ENCODE measurements at regions not wholly inside any gene's neighbourhood (a gene's known extent, or its start where the extent isn't known, plus 50 kb on each side); places are given as distances from the start of the nearest gene placed in this dataset.

DNA sequence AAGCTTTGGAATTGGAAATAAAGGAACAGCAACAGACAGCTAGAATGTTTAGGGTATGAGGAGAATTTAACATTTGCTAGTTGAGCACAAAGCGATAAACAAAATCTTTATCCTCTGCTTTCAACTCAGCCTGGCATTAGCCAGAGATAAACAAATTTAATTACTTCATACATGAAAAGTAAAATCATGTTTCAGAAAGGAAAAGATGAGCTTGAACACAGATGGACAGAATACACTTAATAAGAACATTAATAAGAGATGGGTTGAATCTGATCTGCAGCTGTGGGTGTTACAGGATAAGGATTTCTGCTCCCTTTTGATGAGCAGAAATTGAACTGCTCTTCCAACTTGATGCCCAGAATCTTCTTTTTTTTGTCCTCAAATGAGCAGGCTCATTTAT lies 275.2 kb downstream of the CSNK1G3 start:
- in situ Hi-C loops (cut with MboI; ENCODE audit: low sequenced_read_pairs in 4 of 4) (no loop called here), intact Hi-C loops (cut with DNase I; ENCODE audit: low total_unique reads) (no loop called here)
- no peak overlapping the region for H3K27ac ChIP-seq

DNA sequence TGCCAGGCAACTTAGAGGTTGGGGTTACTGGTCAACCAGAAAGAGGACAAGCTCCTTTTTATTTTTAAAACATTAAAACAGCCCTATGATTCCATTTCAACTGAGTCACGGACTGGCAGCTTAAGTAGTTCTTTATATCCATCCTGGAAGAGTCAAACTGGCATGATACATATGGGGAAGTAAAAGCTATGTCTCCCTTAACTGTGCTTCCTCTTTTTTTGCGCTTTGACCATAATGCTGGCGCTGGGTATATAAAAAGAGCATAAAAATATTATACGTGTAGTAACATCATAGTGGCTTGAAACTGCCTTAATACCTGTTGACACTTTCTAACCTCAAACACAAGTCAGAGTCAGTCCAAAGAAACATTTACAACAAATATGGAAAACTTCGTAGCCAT lies 274.4 kb downstream of the CSNK1G3 start:
- Histone ChIP-seq H3K4me3 (no peak overlapping the region), H3K4me1 (peaks cover 8 to 16% of the 10 kb centered on the region in 2 donors), H3K27me3 (no peaks in the 10 kb centered on the region), H3K9me3 (peaks cover 0 to 5% (median 0%) of the 10 kb centered on the region in 3 donors), H3K36me3 (no peaks in the 10 kb centered on the region), H3K27ac (no peak overlapping the region)
- in situ Hi-C loops (cut with MboI; ENCODE audit: low sequenced_read_pairs in 4 of 4) (no loop called here), intact Hi-C loops (cut with DNase I; ENCODE audit: low total_unique reads) (no loop called here)
- no peak for ATAC-seq
- TF ChIP-seq, protein P1, sequence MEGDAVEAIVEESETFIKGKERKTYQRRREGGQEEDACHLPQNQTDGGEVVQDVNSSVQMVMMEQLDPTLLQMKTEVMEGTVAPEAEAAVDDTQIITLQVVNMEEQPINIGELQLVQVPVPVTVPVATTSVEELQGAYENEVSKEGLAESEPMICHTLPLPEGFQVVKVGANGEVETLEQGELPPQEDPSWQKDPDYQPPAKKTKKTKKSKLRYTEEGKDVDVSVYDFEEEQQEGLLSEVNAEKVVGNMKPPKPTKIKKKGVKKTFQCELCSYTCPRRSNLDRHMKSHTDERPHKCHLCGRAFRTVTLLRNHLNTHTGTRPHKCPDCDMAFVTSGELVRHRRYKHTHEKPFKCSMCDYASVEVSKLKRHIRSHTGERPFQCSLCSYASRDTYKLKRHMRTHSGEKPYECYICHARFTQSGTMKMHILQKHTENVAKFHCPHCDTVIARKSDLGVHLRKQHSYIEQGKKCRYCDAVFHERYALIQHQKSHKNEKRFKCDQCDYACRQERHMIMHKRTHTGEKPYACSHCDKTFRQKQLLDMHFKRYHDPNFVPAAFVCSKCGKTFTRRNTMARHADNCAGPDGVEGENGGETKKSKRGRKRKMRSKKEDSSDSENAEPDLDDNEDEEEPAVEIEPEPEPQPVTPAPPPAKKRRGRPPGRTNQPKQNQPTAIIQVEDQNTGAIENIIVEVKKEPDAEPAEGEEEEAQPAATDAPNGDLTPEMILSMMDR (IDR thresholded peaks at IDR 0.05 in 4 of 5, conservative IDR thresholded peaks at IDR 0.05 in 1 of 5) = no peak
- no peak for TF ChIP-seq POLR2A (IDR thresholded peaks at IDR 0.05)
- no peak for DNase-seq

More for the DNA sequence above, 275.2 kb downstream of the CSNK1G3 start:
- no peaks in the 10 kb centered on the region for H3K36me3 ChIP-seq
- no peak overlapping the region for H3K4me3 ChIP-seq
- ATAC-seq (no peak), DNase-seq (no peak)
- H3K4me1 ChIP-seq = peaks cover 8 to 16% of the 10 kb centered on the region in 2 donors
- TF ChIP-seq POLR2A (IDR thresholded peaks at IDR 0.05) = no peak
- TF ChIP-seq, protein P1 (IDR thresholded peaks at IDR 0.05 in 4 of 5, conservative IDR thresholded peaks at IDR 0.05 in 1 of 5) = no peak
- peaks cover 0 to 5% (median 0%) of the 10 kb centered on the region in 3 donors for H3K9me3 ChIP-seq
- H3K27me3 ChIP-seq = no peaks in the 10 kb centered on the region

DNA sequence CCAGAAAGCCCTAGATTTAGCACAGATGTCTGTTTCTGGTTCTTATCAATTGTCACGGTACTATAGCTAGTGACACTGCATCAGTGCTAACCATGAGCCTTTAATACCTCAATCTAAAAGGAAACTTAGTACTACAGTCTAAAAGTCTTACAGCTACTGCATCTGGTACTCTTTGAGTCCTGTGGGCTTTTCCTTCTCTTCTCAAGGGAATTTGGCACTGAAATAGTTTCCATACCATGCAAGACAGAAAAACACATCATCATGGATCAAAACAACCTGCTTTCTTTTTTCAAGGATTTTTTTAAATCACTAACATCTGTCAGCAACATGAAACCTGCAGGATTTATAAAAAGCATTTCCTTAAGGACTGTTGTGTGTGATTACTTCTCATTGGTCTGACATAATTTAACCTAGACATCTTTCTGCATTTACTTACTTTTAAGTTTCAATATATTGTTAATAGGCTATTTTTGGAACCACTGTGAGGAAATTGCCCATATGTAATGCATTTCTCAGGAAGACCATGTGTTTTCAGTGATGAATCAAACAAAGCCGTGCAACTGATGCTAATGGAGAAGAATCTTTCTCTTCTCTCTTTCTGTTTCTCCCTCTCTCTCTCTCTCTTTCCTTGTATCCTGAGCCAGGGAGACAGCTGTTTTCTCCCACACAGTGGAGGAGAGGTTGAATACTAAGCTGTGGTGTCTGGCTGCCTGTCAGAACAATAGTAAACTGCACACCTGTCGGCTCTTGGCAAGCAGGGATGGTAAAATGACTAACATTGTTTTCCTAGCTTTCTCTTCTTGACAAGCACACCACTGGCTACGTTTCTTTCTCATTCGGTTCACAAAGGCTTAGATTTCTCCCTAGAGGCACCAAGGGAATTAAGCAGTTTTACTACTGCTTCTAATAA lies 273.4 kb downstream of the CSNK1G3 start:
- Histone ChIP-seq H3K4me1 (peaks cover 8 to 16% of the 10 kb centered on the region in 2 donors), H3K27me3 (no peaks in the 10 kb centered on the region), H3K9me3 (peaks cover 0 to 5% (median 0%) of the 10 kb centered on the region in 3 donors), H3K4me3 (no peak overlapping the region), H3K27ac (no peak overlapping the region), H3K36me3 (no peaks in the 10 kb centered on the region)
- intact Hi-C loops (cut with DNase I; ENCODE audit: low total_unique reads) = no loop called here
- DNase-seq = peak; percentile 15 to 26
- peak; percentile 72 to 80 for ATAC-seq
- in situ Hi-C loops (cut with MboI; ENCODE audit: low sequenced_read_pairs in 4 of 4) = no loop called here
- TF ChIP-seq POLR2A (IDR thresholded peaks at IDR 0.05) = no peak
- TF ChIP-seq, protein P1 (IDR thresholded peaks at IDR 0.05 in 4 of 5, conservative IDR thresholded peaks at IDR 0.05 in 1 of 5) = no peak

DNA sequence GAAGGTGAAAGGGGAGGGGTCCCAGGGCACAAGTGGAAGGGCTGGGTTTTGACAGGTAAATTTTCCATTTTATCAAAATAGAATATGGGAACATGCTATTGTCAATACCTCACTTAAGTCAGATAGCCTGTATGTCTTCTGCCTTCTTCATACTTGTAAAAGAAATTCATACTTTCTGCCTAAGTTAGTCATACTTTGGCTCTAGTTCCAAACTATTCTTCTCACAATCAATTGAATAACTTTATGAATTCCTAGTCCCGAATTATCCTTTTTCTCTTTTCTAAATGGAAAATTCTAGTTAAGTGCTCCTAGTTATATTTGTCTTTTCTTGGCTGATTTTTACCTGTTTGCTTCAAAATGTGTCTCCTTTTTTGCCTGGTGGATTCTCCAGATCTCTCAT lies 271.4 kb downstream of the CSNK1G3 start:
- DNase-seq (no peak), ATAC-seq (no peak)
- Histone ChIP-seq H3K9me3 (no peaks in the 10 kb centered on the region), H3K4me3 (no peak overlapping the region), H3K4me1 (peaks cover 8 to 16% of the 10 kb centered on the region in 2 donors), H3K27ac (no peak overlapping the region), H3K27me3 (no peaks in the 10 kb centered on the region), H3K36me3 (no peaks in the 10 kb centered on the region)
- in situ Hi-C loops (cut with MboI; ENCODE audit: low sequenced_read_pairs in 4 of 4) (no loop called here), intact Hi-C loops (cut with DNase I; ENCODE audit: low total_unique reads) (no loop called here)
- TF ChIP-seq POLR2A (IDR thresholded peaks at IDR 0.05) = no peak
- TF ChIP-seq, protein P1 (IDR thresholded peaks at IDR 0.05 in 4 of 5, conservative IDR thresholded peaks at IDR 0.05 in 1 of 5) = no peak

Measured in gastrocnemius medialis (tissue), 4 donors.